ENCODE measurements at regions not wholly inside any gene's neighbourhood (a gene's known extent, or its start where the extent isn't known, plus 50 kb on each side); places are given as distances from the start of the nearest gene placed in this dataset.

- no peak overlapping the region for H3K4me3 ChIP-seq (replicated peaks in 1 of 2; ENCODE audit: low read depth in 2 of 2, low read length in 2 of 2)
- DNase-seq (ENCODE audit: low read depth in 2 of 2), result no peak
- no peak for TF ChIP-seq CTCF (IDR thresholded peaks at IDR 0.05; ENCODE audit: low read depth, low read length)
Observed at GRCh38 chr1:177346790-177347359, 176.1 kb downstream of the BRINP2 start.

GRCh38 chr1:177343445-177343844, 172.7 kb downstream of the BRINP2 start:
- no peak for DNase-seq (ENCODE audit: low read depth in 2 of 2)
- no peak overlapping the region for H3K4me3 ChIP-seq (replicated peaks in 1 of 2; ENCODE audit: low read depth in 2 of 2, low read length in 2 of 2)
- no peak for TF ChIP-seq CTCF (IDR thresholded peaks at IDR 0.05; ENCODE audit: low read depth, low read length)

GRCh38 chr1:177341773-177342172, 171.0 kb downstream of the BRINP2 start:
- no peak overlapping the region for H3K4me3 ChIP-seq (replicated peaks in 1 of 2; ENCODE audit: low read depth in 2 of 2, low read length in 2 of 2)
- DNase-seq (ENCODE audit: low read depth in 2 of 2), result no peak
- no peak for TF ChIP-seq CTCF (IDR thresholded peaks at IDR 0.05; ENCODE audit: low read depth, low read length)

- no peak overlapping the region for H3K4me3 ChIP-seq (replicated peaks in 1 of 2; ENCODE audit: low read depth in 2 of 2, low read length in 2 of 2)
- no peak for DNase-seq (ENCODE audit: low read depth in 2 of 2)
- no peak for TF ChIP-seq CTCF (IDR thresholded peaks at IDR 0.05; ENCODE audit: low read depth, low read length)
Observed at GRCh38 chr1:177340601-177341067, 169.9 kb downstream of the BRINP2 start.

- TF ChIP-seq CTCF (IDR thresholded peaks at IDR 0.05; ENCODE audit: low read depth, low read length), result no peak
- no peak overlapping the region for H3K4me3 ChIP-seq (replicated peaks in 1 of 2; ENCODE audit: low read depth in 2 of 2, low read length in 2 of 2)
- no peak for DNase-seq (ENCODE audit: low read depth in 2 of 2)
Observed at GRCh38 chr1:177338376-177338775, 167.6 kb downstream of the BRINP2 start.

- H3K4me3 ChIP-seq (replicated peaks in 1 of 2; ENCODE audit: low read depth in 2 of 2, low read length in 2 of 2), result no peak overlapping the region
- no peak for DNase-seq (ENCODE audit: low read depth in 2 of 2)
- TF ChIP-seq CTCF (IDR thresholded peaks at IDR 0.05; ENCODE audit: low read depth, low read length), result no peak
Observed at GRCh38 chr1:177334903-177335302, 164.1 kb downstream of the BRINP2 start.
